Lower leg skin (tissue), 3 donors: ENCODE measurements at regions not wholly inside any gene's neighbourhood (a gene's known extent, or its start where the extent isn't known, plus 50 kb on each side); places are given as distances from the start of the nearest gene placed in this dataset.
"Not testable (repeated sequence)": the region's sequence is repeated elsewhere in the genome, so short reads cannot be mapped to it uniquely, and the experiment has no call there.

Experiments used
- CTCF ChIP-seq, 3 donors: fragments of 450-650 bp; IDR thresholded peaks; one replicate each; pipeline ENCODE4 v1.5.1; 2016; ENCODE audit warnings: antibody characterized with exemption in 3 of 3, mild to moderate bottlenecking in 3 of 3, moderate library complexity in 2 of 3
- POLR2A ChIP-seq, 2 donors: fragments of 450-650 bp; IDR thresholded peaks; one replicate each; pipeline ENCODE4 v1.6.1; 2016 to 2017; ENCODE audit warnings: antibody characterized with exemption in 2 of 2, mild to moderate bottlenecking in 1 of 2, moderate library complexity in 1 of 2

- not testable (repeated sequence) for TF ChIP-seq CTCF, POLR2A (IDR thresholded peaks at IDR 0.05)
Measured at GRCh38 chr10:6702833-6703232, 122.8 kb upstream of the PRKCQ start.
